ENCODE measurements at regions not wholly inside any gene's neighbourhood (a gene's known extent, or its start where the extent isn't known, plus 50 kb on each side); places are given as distances from the start of the nearest gene placed in this dataset.

DNA sequence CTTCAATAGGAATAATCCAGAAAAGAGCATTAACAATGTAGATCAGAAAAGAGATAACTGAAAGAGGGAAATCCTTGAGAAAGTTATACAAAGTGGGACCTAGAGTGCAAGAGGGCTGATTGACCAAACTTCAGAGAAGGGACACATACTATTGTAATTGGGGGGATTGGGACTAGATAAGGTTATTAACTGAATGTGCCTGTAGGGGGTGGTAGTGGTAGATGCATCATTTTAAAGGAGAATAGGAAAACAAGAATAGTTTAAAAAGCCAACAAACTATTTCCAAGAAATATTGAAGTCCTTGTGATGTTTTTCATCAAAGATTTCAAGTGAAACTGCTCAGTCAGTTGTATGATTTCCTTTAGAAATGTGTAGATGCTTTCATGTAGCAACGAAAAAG lies 468.5 kb downstream of the TAF11L14 start:
- Mint-ChIP-seq H3K36me3 (ENCODE audit: insufficient read depth, unreplicated experiment) (no peaks in the 10 kb centered on the region), H3K4me3 (ENCODE audit: unreplicated experiment) (no peak overlapping the region), H3K9me3 (ENCODE audit: unreplicated experiment) (no peaks in the 10 kb centered on the region), H3K27ac (ENCODE audit: unreplicated experiment) (no peak overlapping the region), H3K27me3 (ENCODE audit: insufficient read depth, unreplicated experiment) (peaks cover 2% of the 10 kb centered on the region), H3K4me1 (ENCODE audit: low read depth, unreplicated experiment) (no peaks in the 10 kb centered on the region)
- intact Hi-C loops (cut with micrococcal nuclease; ENCODE audit: unreplicated experiment), result no loop called here
- DNase-seq, result no peak
- no peaks in the 10 kb centered on the region for H3K4me1 ChIP-seq
- no TSS peak for BruUV-seq (replicated peaks)
- H3K27me3 ChIP-seq (replicated peaks; ENCODE audit: control insufficient read depth, insufficient read depth, low read length), result no peaks in the 10 kb centered on the region
- no peaks in the 10 kb centered on the region for H3K9me3 ChIP-seq
- no peak for TF ChIP-seq CTCF (IDR thresholded peaks at IDR 0.05; ENCODE audit: insufficient read depth in 1 of 2, low read depth in 1 of 2, low read length in 1 of 2, severe bottlenecking in 1 of 2, unreplicated experiment in 1 of 2)
- CTCF ChIA-PET, result no interaction called here
- H3K4me3 ChIP-seq (ENCODE audit: low read depth, low read length), result no peak overlapping the region
- H3K36me3 ChIP-seq (ENCODE audit: control insufficient read depth, insufficient read depth, low read length), result no peaks in the 10 kb centered on the region
- POLR2A ChIA-PET, result no interaction called here

GRCh38 chr5:18105449-18105848 lies 471.2 kb downstream of the TAF11L14 start:
- H3K36me3 Mint-ChIP-seq (ENCODE audit: insufficient read depth, unreplicated experiment), result no peaks in the 10 kb centered on the region
- H3K4me1 ChIP-seq, result no peaks in the 10 kb centered on the region
- ChIA-PET POLR2A (no interaction called here), CTCF (no interaction called here)
- no peak overlapping the region for H3K27ac Mint-ChIP-seq (ENCODE audit: unreplicated experiment)
- no peak for DNase-seq
- no peaks in the 10 kb centered on the region for H3K27me3 Mint-ChIP-seq (ENCODE audit: insufficient read depth, unreplicated experiment)
- H3K4me3 Mint-ChIP-seq (ENCODE audit: unreplicated experiment), result no peak overlapping the region
- no peaks in the 10 kb centered on the region for H3K4me1 Mint-ChIP-seq (ENCODE audit: low read depth, unreplicated experiment)
- intact Hi-C loops (cut with micrococcal nuclease; ENCODE audit: unreplicated experiment), result loop anchor here (5.0 kb wide), 1 partner anchor 177 kb away; no protein-coding TSS in a partner anchor
- no peaks in the 10 kb centered on the region for H3K27me3 ChIP-seq (replicated peaks; ENCODE audit: control insufficient read depth, insufficient read depth, low read length)
- no peak overlapping the region for H3K4me3 ChIP-seq (ENCODE audit: low read depth, low read length)
- H3K36me3 ChIP-seq (ENCODE audit: control insufficient read depth, insufficient read depth, low read length), result no peaks in the 10 kb centered on the region
- BruUV-seq (replicated peaks), result no TSS peak
- no peaks in the 10 kb centered on the region for H3K9me3 Mint-ChIP-seq (ENCODE audit: unreplicated experiment)
- no peak for TF ChIP-seq CTCF (IDR thresholded peaks at IDR 0.05; ENCODE audit: insufficient read depth in 1 of 2, low read depth in 1 of 2, low read length in 1 of 2, severe bottlenecking in 1 of 2, unreplicated experiment in 1 of 2)
- no peaks in the 10 kb centered on the region for H3K9me3 ChIP-seq

DNA sequence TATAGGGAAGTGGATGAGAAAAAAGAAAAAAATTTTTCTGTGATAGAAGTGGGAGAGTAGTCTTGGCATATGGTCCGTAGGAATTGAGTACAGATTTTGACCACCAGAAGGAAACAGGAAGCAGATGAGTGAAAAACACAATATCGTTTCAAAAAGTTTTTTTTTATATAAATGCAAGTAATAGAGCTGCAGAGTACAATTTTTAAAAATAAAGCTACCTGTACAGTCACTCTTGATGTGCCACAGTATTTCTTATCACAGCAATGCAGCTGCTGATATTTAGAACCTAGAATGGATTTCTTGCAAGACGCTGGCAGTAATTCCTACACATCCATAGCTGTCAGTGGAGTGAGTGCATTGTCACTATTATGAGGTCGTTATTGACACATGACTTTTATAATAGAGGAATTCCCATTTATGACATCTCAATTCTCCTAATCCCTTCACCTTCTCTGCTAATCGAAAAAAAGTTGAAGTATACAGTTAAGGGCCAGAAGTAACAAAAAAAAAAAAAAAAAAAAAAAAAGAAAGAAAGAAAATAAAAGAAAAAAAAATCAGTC lies 477.7 kb downstream of the TAF11L14 start:
- Mint-ChIP-seq H3K27ac (ENCODE audit: unreplicated experiment) (no peak overlapping the region), H3K9me3 (ENCODE audit: unreplicated experiment) (no peaks in the 10 kb centered on the region), H3K4me3 (ENCODE audit: unreplicated experiment) (no peak overlapping the region), H3K27me3 (ENCODE audit: insufficient read depth, unreplicated experiment) (peaks cover 3% of the 10 kb centered on the region), H3K4me1 (ENCODE audit: low read depth, unreplicated experiment) (no peaks in the 10 kb centered on the region), H3K36me3 (ENCODE audit: insufficient read depth, unreplicated experiment) (no peaks in the 10 kb centered on the region)
- Histone ChIP-seq H3K4me3 (ENCODE audit: low read depth, low read length) (no peak overlapping the region), H3K36me3 (ENCODE audit: control insufficient read depth, insufficient read depth, low read length) (no peaks in the 10 kb centered on the region), H3K4me1 (no peaks in the 10 kb centered on the region), H3K27me3 (replicated peaks; ENCODE audit: control insufficient read depth, insufficient read depth, low read length) (no peaks in the 10 kb centered on the region), H3K9me3 (no peaks in the 10 kb centered on the region)
- no peak for DNase-seq
- ChIA-PET CTCF (no interaction called here), POLR2A (no interaction called here)
- no TSS peak for BruUV-seq (replicated peaks)
- intact Hi-C loops (cut with micrococcal nuclease; ENCODE audit: unreplicated experiment), result no loop called here
- no peak for TF ChIP-seq CTCF (IDR thresholded peaks at IDR 0.05; ENCODE audit: insufficient read depth in 1 of 2, low read depth in 1 of 2, low read length in 1 of 2, severe bottlenecking in 1 of 2, unreplicated experiment in 1 of 2)
